GM12878 (cell line): ENCODE measurements at regions not wholly inside any gene's neighbourhood (a gene's known extent, or its start where the extent isn't known, plus 50 kb on each side); places are given as distances from the start of the nearest gene placed in this dataset.

ENCODE experiments used
- ATAC-seq: fragments of 200-7000 bp; cut with Tn5 transposase; 3 replicates; pipeline ENCODE4 v1.9.1; 2020; ENCODE audit warnings: mild to moderate bottlenecking, moderate library complexity
- BruUV-seq: library from RNA; stranded (reverse); fragments of 400-500 nt; replicated peaks from 2 replicates; lab custom pipeline; 2021; lab: Mats Ljungman, UMichigan
- CTCF ChIA-PET: fragments of 300-600 bp; sonication (Branson Sonifier 250); formaldehyde crosslinking; extraction: SDS; loops from one replicate; lab custom pipeline; 2021; ENCODE audit warnings: inconsistent platforms; lab: Yijun Ruan, JAX
- POLR2A ChIA-PET: fragments of 350-600 bp; formaldehyde crosslinking; extraction: SDS; loops from one replicate; lab custom pipeline; 2021; ENCODE audit warnings: inconsistent platforms; lab: Charles Lee
- RAD21 ChIA-PET: fragments of 300-600 bp; sonication (Branson Sonifier 250); formaldehyde crosslinking; loops from one replicate; lab custom pipeline; 2023; ENCODE audit warnings: antibody characterized with exemption; ENCODE audit not compliant: unreplicated experiment; lab: Charles Lee
- SMC1A ChIA-PET: fragments of 300-600 bp; sonication (Branson Sonifier 250); formaldehyde crosslinking; loops from one replicate; lab custom pipeline; 2023; ENCODE audit not compliant: unreplicated experiment, uncharacterized antibody; lab: Charles Lee
- DNase-seq: peaks from one replicate; pipeline ENCODE4 v3.0.0-alpha.2; 2011; ENCODE audit warnings: low read depth, low spot score
- FAIRE-seq: peaks from 3 replicates; lab custom pipeline; 2011; peaks lifted over from hg19 to GRCh38; lab: Jason Lieb, UNC
- H2AFZ ChIP-seq: 2 replicates; pipeline ENCODE4 v1.6.0; 2011; ENCODE audit warnings: low read depth, low read length, control low read depth; ENCODE audit not compliant: control insufficient read depth
- H3K27ac ChIP-seq: 2 replicates; pipeline ENCODE4 v1.5.1; 2011; ENCODE audit warnings: control low read depth; ENCODE audit not compliant: control insufficient read depth, insufficient read depth
- H3K27me3 ChIP-seq, 2 experiments: replicated peaks in 1 of 2; 2 replicates each; pipeline versions ENCODE4 v1.6.0 to v1.6.1; 2011; ENCODE audit warnings: low read length in 1 of 2; ENCODE audit not compliant: control insufficient read depth in 2 of 2, insufficient read depth in 2 of 2
- H3K36me3 ChIP-seq, 2 experiments: 2 replicates each; pipeline ENCODE4 v1.5.1; 2011; ENCODE audit warnings: low read length in 1 of 2; ENCODE audit not compliant: control insufficient read depth in 2 of 2, insufficient read depth in 2 of 2
- H3K4me1 ChIP-seq: 2 replicates; pipeline ENCODE4 v1.6.1; 2011; ENCODE audit warnings: mild to moderate bottlenecking, low read length, moderate library complexity, mixed read lengths; ENCODE audit not compliant: control insufficient read depth, insufficient read depth
- H3K4me2 ChIP-seq: 2 replicates; pipeline ENCODE4 v1.6.0; 2011; ENCODE audit warnings: control low read depth; ENCODE audit not compliant: control insufficient read depth, insufficient read depth
- H3K4me3 ChIP-seq: fragments of 200-600 bp; sonication (generic); 2 replicates; pipeline ENCODE4 v1.5.1; 2016
- H3K79me2 ChIP-seq: 2 replicates; pipeline ENCODE4 v1.6.0; 2011; ENCODE audit warnings: low read length; ENCODE audit not compliant: control insufficient read depth, insufficient read depth
- H3K9ac ChIP-seq: 2 replicates; pipeline ENCODE4 v1.8.0; 2011; ENCODE audit warnings: low read length, control low read depth, mixed read lengths; ENCODE audit not compliant: control insufficient read depth, insufficient read depth
- H3K9me3 ChIP-seq: replicated peaks from 3 replicates; pipeline ENCODE4 v1.5.1; 2011; ENCODE audit warnings: mild to moderate bottlenecking, low read length; ENCODE audit not compliant: control insufficient read depth, insufficient read depth
- H4K20me1 ChIP-seq: 2 replicates; pipeline ENCODE4 v1.6.0; 2011; ENCODE audit not compliant: control insufficient read depth, insufficient read depth
- ASH2L ChIP-seq: fragments of 300-600, 200-600 bp; sonication (generic); IDR thresholded peaks from 2 replicates; pipeline ENCODE4 v1.6.1; 2017; ENCODE audit warnings: low read depth, mild to moderate bottlenecking, borderline replicate concordance
- BCL11A ChIP-seq: IDR thresholded peaks from 2 replicates; pipeline ENCODE4 v1.6.1; 2011; ENCODE audit warnings: low read depth, low read length
- CBFB ChIP-seq: IDR thresholded peaks from 2 replicates; pipeline ENCODE4 v1.6.1; 2016; ENCODE audit warnings: antibody characterized with exemption, low read depth
- CHD1 ChIP-seq: IDR thresholded peaks from 2 replicates; pipeline ENCODE4 v1.6.1; 2012; ENCODE audit warnings: low read depth, low read length, improper control_type of control experiment
- FOXK2 ChIP-seq: fragments of 450-650 bp; IDR thresholded peaks from 2 replicates; pipeline ENCODE4 v1.6.1; 2017; ENCODE audit warnings: mild to moderate bottlenecking, moderate library complexity
- HDAC6 ChIP-seq: fragments of 200-600 bp; sonication (generic); IDR thresholded peaks from one replicate; pipeline ENCODE4 v1.8.0; 2017; ENCODE audit warnings: antibody characterized with exemption; ENCODE audit not compliant: unreplicated experiment
- KLF5 ChIP-seq: fragments of 450-650 bp; IDR thresholded peaks from 2 replicates; pipeline ENCODE4 v1.6.1; 2014; ENCODE audit warnings: mild to moderate bottlenecking; ENCODE audit not compliant: partially characterized antibody
- MEF2A ChIP-seq: IDR thresholded peaks from 2 replicates; pipeline ENCODE4 v1.6.1; 2011; ENCODE audit warnings: low read depth, mild to moderate bottlenecking, low read length, moderate library complexity; ENCODE audit not compliant: insufficient read depth
- RAD21 ChIP-seq: IDR thresholded peaks from 2 replicates; pipeline ENCODE4 v1.6.1; 2011; ENCODE audit warnings: mild to moderate bottlenecking, low read depth, low read length, moderate library complexity; ENCODE audit not compliant: insufficient read depth
- SMAD5 ChIP-seq: IDR thresholded peaks from 2 replicates; pipeline ENCODE4 v1.6.1; 2016; ENCODE audit warnings: antibody characterized with exemption, low read depth
- SMARCA5 ChIP-seq: fragments of 450-650 bp; IDR thresholded peaks from 2 replicates; pipeline ENCODE4 v1.6.1; 2017; ENCODE audit warnings: mild to moderate bottlenecking
- YBX1 ChIP-seq: fragments of 450-650 bp; IDR thresholded peaks from 2 replicates; pipeline ENCODE4 v1.6.1; 2016; ENCODE audit warnings: antibody characterized with exemption
- ZNF207 ChIP-seq: fragments of 450-650 bp; IDR thresholded peaks from 2 replicates; pipeline ENCODE4 v1.6.1; 2014; ENCODE audit warnings: antibody characterized with exemption, mild to moderate bottlenecking, borderline replicate concordance
- ZNF622 ChIP-seq: fragments of 450-650 bp; IDR thresholded peaks from 2 replicates; pipeline ENCODE4 v1.6.1; 2017; ENCODE audit warnings: mild to moderate bottlenecking, inconsistent platforms
- WGBS: methylation state at CpG from one replicate; pipeline ENCODE4 v1.1.6; 2016; ENCODE audit warnings: low lambda C conversion rate; ENCODE audit not compliant: insufficient replicate concordance, insufficient coverage; ENCODE audit errors: missing lambda C conversion rate; 5-methylcytosine and 5-hydroxymethylcytosine counted together
- in situ Hi-C: fragments of 300-500 bp; cut with MboI; formaldehyde crosslinking; loops from 9 replicates; pipeline ENCODE4 v1.14.3; 2018; ENCODE audit warnings: mixed read lengths
- intact Hi-C: fragments of 100-400 bp; cut with micrococcal nuclease; formaldehyde crosslinking; loops from one replicate; pipeline ENCODE4 v1.14.2; 2022; ENCODE audit not compliant: unreplicated experiment
- TF ChIP-seq, protein P1 (sequence below): fragments of 450-650 bp; formaldehyde crosslinking; IDR thresholded peaks from 2 replicates; pipeline ENCODE4 v1.4.0; 2020; ENCODE audit warnings: mild to moderate bottlenecking, moderate library complexity
- TF ChIP-seq, protein P2 (sequence below): IDR thresholded peaks from 2 replicates; pipeline ENCODE4 v1.6.1; 2011; ENCODE audit warnings: borderline replicate concordance, low read depth, mild to moderate bottlenecking, moderate library complexity, mixed read lengths, low read length; ENCODE audit not compliant: insufficient read depth; ENCODE audit errors: extremely low read length
- TF ChIP-seq, protein P3 (sequence below): fragments of 450-650 bp; IDR thresholded peaks from 2 replicates; pipeline ENCODE4 v1.6.1; 2017; ENCODE audit warnings: mild to moderate bottlenecking, moderate library complexity
- TF ChIP-seq, protein P4 (sequence below): IDR thresholded peaks from 2 replicates; pipeline ENCODE4 v1.6.1; 2011; ENCODE audit warnings: low read depth, mild to moderate bottlenecking, low read length, moderate library complexity, borderline replicate concordance; ENCODE audit errors: extremely low read depth

DNA sequence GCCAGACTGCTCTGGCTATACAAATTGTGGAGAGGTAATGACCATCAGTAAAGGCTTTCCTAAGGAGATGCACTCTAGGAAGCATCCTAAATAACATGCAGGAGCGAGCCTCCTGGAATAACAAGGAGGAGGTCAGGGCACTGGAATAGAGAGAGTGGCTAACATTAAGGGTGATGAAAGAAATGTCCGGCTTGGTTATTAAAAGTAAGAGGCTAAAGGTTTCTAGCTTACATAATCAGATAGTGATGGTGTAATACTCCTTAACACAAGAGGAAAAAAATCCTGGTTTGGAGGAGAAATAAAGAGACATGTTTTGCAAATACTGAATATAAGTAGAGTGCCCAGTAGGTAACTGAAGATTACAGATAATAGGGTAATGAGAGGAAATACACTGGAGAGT is 365.7 kb downstream of the ZEB2 start:
- H3K9ac ChIP-seq: no peak overlapping the region
- H2AFZ ChIP-seq: no peak overlapping the region
- H3K4me3 ChIP-seq: no peak overlapping the region
- no peaks in the 10 kb centered on the region for H3K79me2 ChIP-seq
- POLR2A ChIA-PET: no interaction called here
- SMC1A ChIA-PET: interaction anchor here (0.6 kb wide), 1 partner anchor 328 kb away, joined by 4 read pairs; no protein-coding TSS in a partner anchor
- RAD21 ChIA-PET: interaction anchor here (1.0 kb wide), 1 partner anchor 226 kb away, joined by 3 read pairs; no protein-coding TSS in a partner anchor
- no peak overlapping the region for H3K4me2 ChIP-seq
- H3K27me3 ChIP-seq: no peaks in the 10 kb centered on the region
- CTCF ChIA-PET: no interaction called here
- H3K27ac ChIP-seq: no peak overlapping the region
- no TSS peak for BruUV-seq
- H3K9me3 ChIP-seq: no peaks in the 10 kb centered on the region
- ATAC-seq (no peak), DNase-seq (no peak), FAIRE-seq (no peak)
- no peaks in the 10 kb centered on the region for H3K36me3 ChIP-seq
- intact Hi-C loops (no loop called here), in situ Hi-C loops (no loop called here)
- 100% methylated on average over 2 of the region's 2 CpGs for WGBS
- H3K4me1 ChIP-seq: no peaks in the 10 kb centered on the region
- H4K20me1 ChIP-seq: no peaks in the 10 kb centered on the region
- TF ChIP-seq ZNF207 (no peak), BCL11A (no peak), CBFB (no peak), MEF2A (no peak), YBX1 (no peak), ZNF622 (no peak), KLF5 (no peak), FOXK2 (no peak), HDAC6 (no peak), SMARCA5 (no peak), RAD21 (no peak), CHD1 (no peak), ASH2L (no peak), SMAD5 (no peak)
- TF ChIP-seq, protein P1, sequence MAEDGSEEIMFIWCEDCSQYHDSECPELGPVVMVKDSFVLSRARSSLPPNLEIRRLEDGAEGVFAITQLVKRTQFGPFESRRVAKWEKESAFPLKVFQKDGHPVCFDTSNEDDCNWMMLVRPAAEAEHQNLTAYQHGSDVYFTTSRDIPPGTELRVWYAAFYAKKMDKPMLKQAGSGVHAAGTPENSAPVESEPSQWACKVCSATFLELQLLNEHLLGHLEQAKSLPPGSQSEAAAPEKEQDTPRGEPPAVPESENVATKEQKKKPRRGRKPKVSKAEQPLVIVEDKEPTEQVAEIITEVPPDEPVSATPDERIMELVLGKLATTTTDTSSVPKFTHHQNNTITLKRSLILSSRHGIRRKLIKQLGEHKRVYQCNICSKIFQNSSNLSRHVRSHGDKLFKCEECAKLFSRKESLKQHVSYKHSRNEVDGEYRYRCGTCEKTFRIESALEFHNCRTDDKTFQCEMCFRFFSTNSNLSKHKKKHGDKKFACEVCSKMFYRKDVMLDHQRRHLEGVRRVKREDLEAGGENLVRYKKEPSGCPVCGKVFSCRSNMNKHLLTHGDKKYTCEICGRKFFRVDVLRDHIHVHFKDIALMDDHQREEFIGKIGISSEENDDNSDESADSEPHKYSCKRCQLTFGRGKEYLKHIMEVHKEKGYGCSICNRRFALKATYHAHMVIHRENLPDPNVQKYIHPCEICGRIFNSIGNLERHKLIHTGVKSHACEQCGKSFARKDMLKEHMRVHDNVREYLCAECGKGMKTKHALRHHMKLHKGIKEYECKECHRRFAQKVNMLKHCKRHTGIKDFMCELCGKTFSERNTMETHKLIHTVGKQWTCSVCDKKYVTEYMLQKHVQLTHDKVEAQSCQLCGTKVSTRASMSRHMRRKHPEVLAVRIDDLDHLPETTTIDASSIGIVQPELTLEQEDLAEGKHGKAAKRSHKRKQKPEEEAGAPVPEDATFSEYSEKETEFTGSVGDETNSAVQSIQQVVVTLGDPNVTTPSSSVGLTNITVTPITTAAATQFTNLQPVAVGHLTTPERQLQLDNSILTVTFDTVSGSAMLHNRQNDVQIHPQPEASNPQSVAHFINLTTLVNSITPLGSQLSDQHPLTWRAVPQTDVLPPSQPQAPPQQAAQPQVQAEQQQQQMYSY (CRISPR knock-in tag): no peak
- TF ChIP-seq, protein P2, sequence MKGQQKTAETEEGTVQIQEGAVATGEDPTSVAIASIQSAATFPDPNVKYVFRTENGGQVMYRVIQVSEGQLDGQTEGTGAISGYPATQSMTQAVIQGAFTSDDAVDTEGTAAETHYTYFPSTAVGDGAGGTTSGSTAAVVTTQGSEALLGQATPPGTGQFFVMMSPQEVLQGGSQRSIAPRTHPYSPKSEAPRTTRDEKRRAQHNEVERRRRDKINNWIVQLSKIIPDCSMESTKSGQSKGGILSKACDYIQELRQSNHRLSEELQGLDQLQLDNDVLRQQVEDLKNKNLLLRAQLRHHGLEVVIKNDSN: no peak
- TF ChIP-seq, protein P3, sequence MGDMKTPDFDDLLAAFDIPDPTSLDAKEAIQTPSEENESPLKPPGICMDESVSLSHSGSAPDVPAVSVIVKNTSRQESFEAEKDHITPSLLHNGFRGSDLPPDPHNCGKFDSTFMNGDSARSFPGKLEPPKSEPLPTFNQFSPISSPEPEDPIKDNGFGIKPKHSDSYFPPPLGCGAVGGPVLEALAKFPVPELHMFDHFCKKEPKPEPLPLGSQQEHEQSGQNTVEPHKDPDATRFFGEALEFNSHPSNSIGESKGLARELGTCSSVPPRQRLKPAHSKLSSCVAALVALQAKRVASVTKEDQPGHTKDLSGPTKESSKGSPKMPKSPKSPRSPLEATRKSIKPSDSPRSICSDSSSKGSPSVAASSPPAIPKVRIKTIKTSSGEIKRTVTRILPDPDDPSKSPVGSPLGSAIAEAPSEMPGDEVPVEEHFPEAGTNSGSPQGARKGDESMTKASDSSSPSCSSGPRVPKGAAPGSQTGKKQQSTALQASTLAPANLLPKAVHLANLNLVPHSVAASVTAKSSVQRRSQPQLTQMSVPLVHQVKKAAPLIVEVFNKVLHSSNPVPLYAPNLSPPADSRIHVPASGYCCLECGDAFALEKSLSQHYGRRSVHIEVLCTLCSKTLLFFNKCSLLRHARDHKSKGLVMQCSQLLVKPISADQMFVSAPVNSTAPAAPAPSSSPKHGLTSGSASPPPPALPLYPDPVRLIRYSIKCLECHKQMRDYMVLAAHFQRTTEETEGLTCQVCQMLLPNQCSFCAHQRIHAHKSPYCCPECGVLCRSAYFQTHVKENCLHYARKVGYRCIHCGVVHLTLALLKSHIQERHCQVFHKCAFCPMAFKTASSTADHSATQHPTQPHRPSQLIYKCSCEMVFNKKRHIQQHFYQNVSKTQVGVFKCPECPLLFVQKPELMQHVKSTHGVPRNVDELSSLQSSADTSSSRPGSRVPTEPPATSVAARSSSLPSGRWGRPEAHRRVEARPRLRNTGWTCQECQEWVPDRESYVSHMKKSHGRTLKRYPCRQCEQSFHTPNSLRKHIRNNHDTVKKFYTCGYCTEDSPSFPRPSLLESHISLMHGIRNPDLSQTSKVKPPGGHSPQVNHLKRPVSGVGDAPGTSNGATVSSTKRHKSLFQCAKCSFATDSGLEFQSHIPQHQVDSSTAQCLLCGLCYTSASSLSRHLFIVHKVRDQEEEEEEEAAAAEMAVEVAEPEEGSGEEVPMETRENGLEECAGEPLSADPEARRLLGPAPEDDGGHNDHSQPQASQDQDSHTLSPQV: no peak
- TF ChIP-seq, protein P4, sequence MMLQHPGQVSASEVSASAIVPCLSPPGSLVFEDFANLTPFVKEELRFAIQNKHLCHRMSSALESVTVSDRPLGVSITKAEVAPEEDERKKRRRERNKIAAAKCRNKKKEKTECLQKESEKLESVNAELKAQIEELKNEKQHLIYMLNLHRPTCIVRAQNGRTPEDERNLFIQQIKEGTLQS: no peak
